Fibroblast of lung (primary cell): ENCODE measurements at regions not wholly inside any gene's neighbourhood (a gene's known extent, or its start where the extent isn't known, plus 50 kb on each side); places are given as distances from the start of the nearest gene placed in this dataset.

Source experiments
- DNase-seq, 2 donors: peaks; one replicate each; pipeline versions ENCODE4 v3.0.0 to v3.0.0-alpha.2; 2010; ENCODE audit warnings: low read depth in 2 of 2
- H2AFZ ChIP-seq: 2 replicates; pipeline ENCODE4 v1.5.1; 2012; ENCODE audit warnings: low read length, control low read depth, inconsistent platforms
- H3K27ac ChIP-seq: 2 replicates; pipeline ENCODE4 v1.5.1; 2011; ENCODE audit warnings: low read length, control low read depth; ENCODE audit not compliant: insufficient read depth
- H3K27me3 ChIP-seq: 2 replicates; pipeline ENCODE4 v1.5.1; 2011; ENCODE audit warnings: mild to moderate bottlenecking, low read length; ENCODE audit not compliant: control insufficient read depth, insufficient read depth
- H3K36me3 ChIP-seq: 2 replicates; pipeline ENCODE4 v1.5.1; 2011; ENCODE audit warnings: low read length; ENCODE audit not compliant: control insufficient read depth, insufficient read depth
- H3K4me1 ChIP-seq: 2 replicates; pipeline ENCODE4 v1.5.1; 2011; ENCODE audit warnings: low read length; ENCODE audit not compliant: control insufficient read depth, insufficient read depth; ENCODE audit errors: extremely low read depth
- H3K4me2 ChIP-seq: 2 replicates; pipeline ENCODE4 v1.5.1; 2011; ENCODE audit warnings: low read length, control low read depth; ENCODE audit not compliant: insufficient read depth; ENCODE audit errors: extremely low read depth
- H3K4me3 ChIP-seq, 4 experiments: fragments of 200-600 bp in 1 of 4; sonication (generic) in 1 of 4; replicated peaks in 1 of 4; 2 replicates each; pipeline ENCODE4 v1.5.1; 2011 to 2016; ENCODE audit warnings: low read length in 4 of 4, low read depth in 3 of 4, mild to moderate bottlenecking in 3 of 4, control low read depth in 2 of 4, inconsistent platforms in 1 of 4, mixed read lengths in 1 of 4; ENCODE audit not compliant: insufficient read depth in 1 of 4; ENCODE audit errors: control extremely low read depth in 1 of 4
- H3K79me2 ChIP-seq: 2 replicates; pipeline ENCODE4 v1.5.1; 2012; ENCODE audit warnings: mild to moderate bottlenecking, low read length, inconsistent platforms; ENCODE audit not compliant: control insufficient read depth, insufficient read depth
- H3K9ac ChIP-seq: 2 replicates; pipeline ENCODE4 v1.5.1; 2011; ENCODE audit warnings: mild to moderate bottlenecking, low read length, control low read depth; ENCODE audit not compliant: insufficient read depth
- H3K9me3 ChIP-seq: 2 replicates; pipeline ENCODE4 v1.5.1; 2012; ENCODE audit warnings: low read depth, low read length; ENCODE audit not compliant: control insufficient read depth, insufficient read depth
- H4K20me1 ChIP-seq: 2 replicates; pipeline ENCODE4 v1.5.1; 2011; ENCODE audit warnings: low read length; ENCODE audit not compliant: control insufficient read depth, insufficient read depth; ENCODE audit errors: extremely low read depth
- EZH2 ChIP-seq: IDR thresholded peaks from 2 replicates; pipeline ENCODE4 v1.5.1; 2012; ENCODE audit warnings: low read length, control low read depth, mild to moderate bottlenecking; ENCODE audit errors: missing control alignments
- TF ChIP-seq, protein P1 (sequence below), 2 donors: IDR thresholded peaks in 1 of 2; conservative IDR thresholded peaks in 1 of 2; 1 replicate in 1 of 2; 2 replicates in 1 of 2; pipeline ENCODE4 v1.5.1; 2011 to 2012; ENCODE audit warnings: low read length in 2 of 2, control low read depth in 1 of 2, inconsistent platforms in 1 of 2, low read depth in 1 of 2, mild to moderate bottlenecking in 1 of 2

DNA sequence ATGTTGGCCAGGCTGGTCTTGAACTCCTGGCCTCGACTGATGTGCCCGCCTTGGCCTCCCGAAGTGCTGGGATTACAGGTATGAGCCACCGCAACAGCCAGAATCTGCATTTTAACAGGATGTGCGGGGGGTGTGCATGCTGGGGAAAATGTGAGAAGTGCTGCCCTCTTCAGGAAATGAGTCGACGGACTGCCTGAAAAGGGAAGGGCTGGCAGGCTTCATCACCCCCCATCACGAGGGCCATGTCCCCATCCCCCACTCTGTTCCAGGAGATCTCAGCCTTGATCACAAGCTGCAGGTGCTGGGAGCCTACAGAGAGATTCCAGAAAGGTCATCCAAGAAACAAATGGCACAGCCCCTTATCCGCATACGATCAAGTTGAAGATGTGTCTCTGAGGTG lies 195.3 kb upstream of the RPL38 start:
- no peaks in the 10 kb centered on the region for H3K79me2 ChIP-seq
- H3K27me3 ChIP-seq: no peaks in the 10 kb centered on the region
- H3K9me3 ChIP-seq: no peaks in the 10 kb centered on the region
- H3K9ac ChIP-seq: no peak overlapping the region
- H3K4me3 ChIP-seq: no peak overlapping the region
- no peaks in the 10 kb centered on the region for H3K36me3 ChIP-seq
- no peak overlapping the region for H3K27ac ChIP-seq
- no peaks in the 10 kb centered on the region for H4K20me1 ChIP-seq
- TF ChIP-seq EZH2: no peak
- TF ChIP-seq, protein P1, sequence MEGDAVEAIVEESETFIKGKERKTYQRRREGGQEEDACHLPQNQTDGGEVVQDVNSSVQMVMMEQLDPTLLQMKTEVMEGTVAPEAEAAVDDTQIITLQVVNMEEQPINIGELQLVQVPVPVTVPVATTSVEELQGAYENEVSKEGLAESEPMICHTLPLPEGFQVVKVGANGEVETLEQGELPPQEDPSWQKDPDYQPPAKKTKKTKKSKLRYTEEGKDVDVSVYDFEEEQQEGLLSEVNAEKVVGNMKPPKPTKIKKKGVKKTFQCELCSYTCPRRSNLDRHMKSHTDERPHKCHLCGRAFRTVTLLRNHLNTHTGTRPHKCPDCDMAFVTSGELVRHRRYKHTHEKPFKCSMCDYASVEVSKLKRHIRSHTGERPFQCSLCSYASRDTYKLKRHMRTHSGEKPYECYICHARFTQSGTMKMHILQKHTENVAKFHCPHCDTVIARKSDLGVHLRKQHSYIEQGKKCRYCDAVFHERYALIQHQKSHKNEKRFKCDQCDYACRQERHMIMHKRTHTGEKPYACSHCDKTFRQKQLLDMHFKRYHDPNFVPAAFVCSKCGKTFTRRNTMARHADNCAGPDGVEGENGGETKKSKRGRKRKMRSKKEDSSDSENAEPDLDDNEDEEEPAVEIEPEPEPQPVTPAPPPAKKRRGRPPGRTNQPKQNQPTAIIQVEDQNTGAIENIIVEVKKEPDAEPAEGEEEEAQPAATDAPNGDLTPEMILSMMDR (conservative IDR thresholded peaks at IDR 0.05 in 1 of 2, IDR thresholded peaks at IDR 0.05 in 1 of 2; ENCODE audit: low read depth in 1 of 2, low read length in 2 of 2): peak in 1 of 2 donors; percentile 16
- H3K4me2 ChIP-seq: no peak overlapping the region
- no peak overlapping the region for H2AFZ ChIP-seq
- DNase-seq: no peak
- H3K4me1 ChIP-seq: no peaks in the 10 kb centered on the region

- H3K79me2 ChIP-seq: no peaks in the 10 kb centered on the region
- H4K20me1 ChIP-seq: no peaks in the 10 kb centered on the region
- no peak overlapping the region for H3K27ac ChIP-seq
- H3K4me2 ChIP-seq: no peak overlapping the region
- no peak overlapping the region for H3K4me3 ChIP-seq
- no peaks in the 10 kb centered on the region for H3K27me3 ChIP-seq
- H2AFZ ChIP-seq: no peak overlapping the region
- no peaks in the 10 kb centered on the region for H3K4me1 ChIP-seq
- no peaks in the 10 kb centered on the region for H3K36me3 ChIP-seq
- no peak for TF ChIP-seq EZH2
- TF ChIP-seq, protein P1 (conservative IDR thresholded peaks at IDR 0.05 in 1 of 2, IDR thresholded peaks at IDR 0.05 in 1 of 2; ENCODE audit: low read depth in 1 of 2, low read length in 2 of 2): no peak
- DNase-seq: no peak
- no peak overlapping the region for H3K9ac ChIP-seq
- H3K9me3 ChIP-seq: no peaks in the 10 kb centered on the region
Measured at GRCh38 chr17:74009056-74009625, 194.3 kb upstream of the RPL38 start.

DNA sequence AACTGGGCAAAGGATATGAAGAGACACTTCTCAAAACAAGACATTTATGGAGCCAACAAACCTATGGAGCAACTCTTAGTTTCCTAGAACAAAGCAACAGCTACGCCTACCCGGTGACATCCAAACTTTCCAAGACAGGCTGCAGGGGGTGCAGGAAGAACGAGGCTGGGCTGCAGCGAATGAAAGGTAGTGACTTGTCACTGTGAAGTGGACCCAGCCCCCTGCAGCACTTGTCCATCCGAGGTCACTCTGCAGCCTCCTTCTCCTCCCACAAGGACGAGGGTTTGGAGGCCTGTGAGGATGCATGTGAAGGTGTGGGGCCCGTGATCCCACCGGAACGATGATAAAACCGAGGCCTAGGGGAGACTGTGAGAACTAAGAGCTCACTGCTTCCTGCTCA lies 192.6 kb upstream of the RPL38 start:
- Histone ChIP-seq H3K4me2 (no peak overlapping the region), H3K4me1 (no peaks in the 10 kb centered on the region), H3K36me3 (no peaks in the 10 kb centered on the region), H3K79me2 (no peaks in the 10 kb centered on the region), H3K9ac (no peak overlapping the region), H3K9me3 (no peaks in the 10 kb centered on the region), H3K4me3 (no peak overlapping the region), H4K20me1 (no peaks in the 10 kb centered on the region), H3K27ac (no peak overlapping the region), H3K27me3 (no peaks in the 10 kb centered on the region), H2AFZ (no peak overlapping the region)
- no peak for DNase-seq
- TF ChIP-seq EZH2: no peak
- TF ChIP-seq, protein P1 (conservative IDR thresholded peaks at IDR 0.05 in 1 of 2, IDR thresholded peaks at IDR 0.05 in 1 of 2; ENCODE audit: low read depth in 1 of 2, low read length in 2 of 2): no peak
